H9 (cell line): ENCODE measurements at regions not wholly inside any gene's neighbourhood (a gene's known extent, or its start where the extent isn't known, plus 50 kb on each side); places are given as distances from the start of the nearest gene placed in this dataset.

Experiments used
- DNase-seq: peaks from one replicate; pipeline ENCODE4 v3.0.0-alpha.2; 2017
- H2AFZ ChIP-seq: one replicate; pipeline ENCODE4 v1.6.1; 2013; ENCODE audit warnings: mild to moderate bottlenecking, low read length, control low read depth, moderate library complexity
- H2AK5ac ChIP-seq: 2 replicates; pipeline ENCODE4 v1.6.1; 2013; ENCODE audit warnings: low read length, control low read depth, mixed read lengths; ENCODE audit not compliant: insufficient read length
- H2BK120ac ChIP-seq: one replicate; pipeline ENCODE4 v1.6.1; 2013; ENCODE audit warnings: low read depth, mild to moderate bottlenecking, low read length, control low read depth, inconsistent platforms; ENCODE audit not compliant: poor library complexity, severe bottlenecking
- H2BK12ac ChIP-seq: 2 replicates; pipeline ENCODE4 v1.6.1; 2013; ENCODE audit warnings: low read length, control low read depth, mixed read lengths, low read depth; ENCODE audit not compliant: insufficient read length
- H2BK15ac ChIP-seq: 2 replicates; pipeline ENCODE4 v1.6.1; 2013; ENCODE audit warnings: low read depth, low read length, control low read depth
- H2BK20ac ChIP-seq: one replicate; pipeline ENCODE4 v1.6.1; 2013; ENCODE audit warnings: low read depth, mild to moderate bottlenecking, low read length, control low read depth, inconsistent platforms; ENCODE audit not compliant: poor library complexity, severe bottlenecking
- H2BK5ac ChIP-seq: 2 replicates; pipeline ENCODE4 v1.6.1; 2013; ENCODE audit warnings: low read length, control low read depth, mixed read lengths; ENCODE audit not compliant: insufficient read length
- H3K14ac ChIP-seq: 2 replicates; pipeline ENCODE4 v1.6.1; 2013; ENCODE audit warnings: low read length, control low read depth; ENCODE audit not compliant: insufficient read depth
- H3K18ac ChIP-seq: 2 replicates; pipeline ENCODE4 v1.6.1; 2013; ENCODE audit warnings: low read depth, mild to moderate bottlenecking, mixed read lengths, low read length, control low read depth; ENCODE audit not compliant: insufficient read length
- H3K23ac ChIP-seq: 2 replicates; pipeline ENCODE4 v1.6.1; 2013; ENCODE audit warnings: low read length, control low read depth, mixed read lengths, low read depth; ENCODE audit not compliant: insufficient read length
- H3K23me2 ChIP-seq: 2 replicates; pipeline ENCODE4 v1.6.1; 2013; ENCODE audit warnings: low read depth, mild to moderate bottlenecking, mixed read lengths, low read length, control low read depth; ENCODE audit not compliant: insufficient read length, poor library complexity, severe bottlenecking
- H3K27ac ChIP-seq: 2 replicates; pipeline ENCODE4 v1.5.1; 2013; ENCODE audit warnings: low read length, control low read depth, mixed read lengths, low read depth; ENCODE audit not compliant: insufficient read length
- H3K27me3 ChIP-seq: 2 replicates; pipeline ENCODE4 v1.6.1; 2013; ENCODE audit warnings: low read length, control low read depth, inconsistent platforms; ENCODE audit not compliant: insufficient read depth
- H3K4ac ChIP-seq: 2 replicates; pipeline ENCODE4 v1.6.1; 2013; ENCODE audit warnings: low read depth, mild to moderate bottlenecking, control low read depth, inconsistent platforms, low read length, moderate library complexity
- H3K4me1 ChIP-seq: 2 replicates; pipeline ENCODE4 v1.6.1; 2013; ENCODE audit warnings: low read length, control low read depth, inconsistent platforms; ENCODE audit not compliant: insufficient read depth
- H3K4me2 ChIP-seq: 2 replicates; pipeline ENCODE4 v1.6.1; 2013; ENCODE audit warnings: low read length, control low read depth, mixed read lengths; ENCODE audit not compliant: insufficient read length, insufficient read depth
- H3K56ac ChIP-seq: 2 replicates; pipeline ENCODE4 v1.6.1; 2013; ENCODE audit warnings: low read depth, mild to moderate bottlenecking, mixed read lengths, low read length, control low read depth; ENCODE audit not compliant: insufficient read length
- H3K79me1 ChIP-seq: 2 replicates; pipeline ENCODE4 v1.6.1; 2013; ENCODE audit warnings: low read depth, mild to moderate bottlenecking, moderate library complexity, low read length, control low read depth, inconsistent platforms; ENCODE audit not compliant: insufficient read depth, poor library complexity, severe bottlenecking
- H3K79me2 ChIP-seq: 2 replicates; pipeline ENCODE4 v1.6.1; 2013; ENCODE audit warnings: low read length, control low read depth, inconsistent platforms; ENCODE audit not compliant: insufficient read depth
- H3K9ac ChIP-seq: 2 replicates; pipeline ENCODE4 v1.6.1; 2013; ENCODE audit warnings: low read length, control low read depth, mixed read lengths; ENCODE audit not compliant: insufficient read length; ENCODE audit errors: extremely low read depth
- H3K9me3 ChIP-seq: one replicate; pipeline ENCODE4 v1.6.1; 2013; ENCODE audit warnings: low read depth, low read length, inconsistent platforms; ENCODE audit not compliant: control insufficient read depth
- H3T11ph ChIP-seq: one replicate; pipeline ENCODE4 v1.6.1; 2013; ENCODE audit warnings: mild to moderate bottlenecking, low read length, control low read depth, inconsistent platforms
- H4K20me1 ChIP-seq: one replicate; pipeline ENCODE4 v1.6.1; 2013; ENCODE audit not compliant: control insufficient read depth, insufficient read length, insufficient read depth
- H4K5ac ChIP-seq: 2 replicates; pipeline ENCODE4 v1.6.1; 2013; ENCODE audit warnings: low read depth, mild to moderate bottlenecking, mixed read lengths, low read length, control low read depth; ENCODE audit not compliant: insufficient read length
- H4K8ac ChIP-seq: replicated peaks from 2 replicates; pipeline ENCODE4 v1.6.1; 2013; ENCODE audit warnings: low read length, control low read depth, mixed read lengths, low read depth; ENCODE audit not compliant: insufficient read length
- H4K91ac ChIP-seq: 2 replicates; pipeline ENCODE4 v1.6.1; 2013; ENCODE audit warnings: low read depth, mild to moderate bottlenecking, moderate library complexity, mixed read lengths, low read length, control low read depth; ENCODE audit not compliant: insufficient read length
- H3K27ac Mint-ChIP-seq, 3 experiments: 2 replicates in 2 of 3; 3 replicates in 1 of 3; pipeline ENCODE4 v1.8.0; 2020 to 2021; ENCODE audit warnings: mixed read lengths in 3 of 3, mild to moderate bottlenecking in 1 of 3, moderate library complexity in 1 of 3
- H3K27me3 Mint-ChIP-seq: 2 replicates; pipeline ENCODE4 v1.8.0; 2021; ENCODE audit warnings: low read depth, mild to moderate bottlenecking, moderate library complexity, mixed read lengths
- H3K36me3 Mint-ChIP-seq, 3 experiments: 2 replicates in 2 of 3; 3 replicates in 1 of 3; pipeline ENCODE4 v1.8.0; 2020 to 2021; ENCODE audit warnings: low read depth in 3 of 3, mixed read lengths in 3 of 3; ENCODE audit not compliant: insufficient read depth in 1 of 3
- H3K4me1 Mint-ChIP-seq, 2 experiments: 2 replicates each; pipeline ENCODE4 v1.8.0; 2020; ENCODE audit warnings: mixed read lengths in 2 of 2
- H3K4me3 Mint-ChIP-seq, 2 experiments: 2 replicates in 1 of 2; 3 replicates in 1 of 2; pipeline ENCODE4 v1.8.0; 2020 to 2021; ENCODE audit warnings: mild to moderate bottlenecking in 2 of 2, mixed read lengths in 2 of 2, moderate library complexity in 1 of 2
- H3K9me3 Mint-ChIP-seq, 2 experiments: 2 replicates in 1 of 2; 3 replicates in 1 of 2; pipeline ENCODE4 v1.8.0; 2020; ENCODE audit warnings: mild to moderate bottlenecking in 2 of 2, mixed read lengths in 2 of 2, moderate library complexity in 1 of 2
- CTCF ChIP-seq: fragments of 200-600 bp; sonication (generic); conservative IDR thresholded peaks from 3 replicates; pipeline ENCODE4 v1.8.0; 2021; ENCODE audit warnings: antibody characterized with exemption, mild to moderate bottlenecking
- WGBS: extraction: QIAGEN DNeasy Blood & Tissue Kit; methylation state at CpG from one replicate; pipeline ENCODE4 v1.1.7; 2013; ENCODE audit warnings: missing lambda C conversion rate, low lambda C conversion rate, mixed read lengths; ENCODE audit not compliant: insufficient read length; ENCODE audit errors: extremely low coverage; 5-methylcytosine and 5-hydroxymethylcytosine counted together

GRCh38 chr10:61076572-61077114 lies 132.7 kb upstream of the RHOBTB1 start:
- Histone ChIP-seq H3K14ac (no peak overlapping the region), H3K27ac (no peak overlapping the region), H2BK20ac (no peak overlapping the region), H4K20me1 (no peaks in the 10 kb centered on the region), H3K27me3 (no peaks in the 10 kb centered on the region), H2BK15ac (no peak overlapping the region), H4K91ac (no peak overlapping the region), H3K79me2 (no peaks in the 10 kb centered on the region), H2BK120ac (no peak overlapping the region), H3K4me1 (no peaks in the 10 kb centered on the region), H2AK5ac (no peak overlapping the region), H3K4ac (no peak overlapping the region), H3K4me2 (no peak overlapping the region), H2AFZ (no peak overlapping the region), H3K9ac (no peak overlapping the region), H3K9me3 (no peaks in the 10 kb centered on the region), H3K23me2 (no peaks in the 10 kb centered on the region), H3K18ac (no peak overlapping the region), H2BK12ac (no peak overlapping the region), H3K79me1 (no peaks in the 10 kb centered on the region), H2BK5ac (no peak overlapping the region), H3T11ph (no peak overlapping the region), H4K8ac (no peak overlapping the region), H3K23ac (no peak overlapping the region), H3K56ac (no peak overlapping the region), H4K5ac (no peak overlapping the region)
- no peak for DNase-seq
- no peaks in the 10 kb centered on the region for H3K9me3 Mint-ChIP-seq
- WGBS = no CpG with 5 or more reads among the region's 1 CpG
- no peaks in the 10 kb centered on the region for H3K27me3 Mint-ChIP-seq
- no peak overlapping the region for H3K4me3 Mint-ChIP-seq
- no peaks in the 10 kb centered on the region for H3K36me3 Mint-ChIP-seq
- no peak overlapping the region for H3K27ac Mint-ChIP-seq
- TF ChIP-seq CTCF = no peak
- H3K4me1 Mint-ChIP-seq = no peaks in the 10 kb centered on the region
